Testis (tissue), 2 donors: ENCODE measurements at regions not wholly inside any gene's neighbourhood (a gene's known extent, or its start where the extent isn't known, plus 50 kb on each side); places are given as distances from the start of the nearest gene placed in this dataset.

Experiments
- DNase-seq: peaks from one replicate; pipeline ENCODE4 v3.0.0-alpha.2; 2019
- H3K27ac ChIP-seq, 2 donors: fragments of 200-600 bp; sonication (generic); one replicate each; pipeline ENCODE4 v1.5.1; 2019
- H3K27me3 ChIP-seq: fragments of 200-600 bp; sonication (generic); one replicate; pipeline ENCODE4 v1.5.1; 2019
- H3K36me3 ChIP-seq: fragments of 200-600 bp; sonication (generic); one replicate; pipeline ENCODE4 v1.5.1; 2017; ENCODE audit warnings: low read depth; ENCODE audit errors: missing control alignments
- H3K4me1 ChIP-seq: fragments of 200-600 bp; sonication (generic); one replicate; pipeline ENCODE4 v1.5.1; 2019
- H3K4me3 ChIP-seq, 2 donors: fragments of 200-600 bp; sonication (generic); one replicate each; pipeline ENCODE4 v1.5.1; 2017 to 2019
- H3K9me3 ChIP-seq: fragments of 200-600 bp; sonication (generic); one replicate; pipeline ENCODE4 v1.5.1; 2017
- CTCF ChIP-seq, 3 experiments: fragments of 450-650 bp in 2 of 3; fragments of 200-600 bp in 1 of 3; sonication (generic) in 1 of 3; IDR thresholded peaks; one replicate each; pipeline ENCODE4 v1.5.1; 2016 to 2019; ENCODE audit warnings: antibody characterized with exemption in 3 of 3, mild to moderate bottlenecking in 2 of 3, moderate library complexity in 1 of 3
- POLR2A ChIP-seq: fragments of 450-650 bp; IDR thresholded peaks from one replicate; pipeline ENCODE4 v1.6.1; 2017; ENCODE audit warnings: antibody characterized with exemption, mild to moderate bottlenecking, moderate library complexity
- WGBS, 2 donors: methylation state at CpG; one replicate each; pipeline ENCODE4 v1.1.5; 2018; 5-methylcytosine and 5-hydroxymethylcytosine counted together
- intact Hi-C: fragments of 100-400 bp; cut with DNase I; formaldehyde crosslinking; loops from one replicate; pipeline ENCODE4 v1.15.1; 2023; ENCODE audit warnings: low total_unique reads
- small RNA-seq, 2 donors: library from RNA; depleted of rRNA; stranded (forward); fragments of <200 nt; gene quantifications; one replicate each; pipeline ENCODE3, GENCODE V24; 2016

- Histone ChIP-seq H3K27ac (no peak overlapping the region), H3K4me3 (no peak overlapping the region), H3K9me3 (no peaks in the 10 kb centered on the region), H3K27me3 (no peaks in the 10 kb centered on the region), H3K36me3 (no peaks in the 10 kb centered on the region), H3K4me1 (no peaks in the 10 kb centered on the region)
- intact Hi-C loops: no loop called here
- no peak for DNase-seq
- TF ChIP-seq POLR2A (no peak), CTCF (IDR thresholded peaks at IDR 0.05) (no peak)
- 87% methylated on average over 5 of the region's 7 CpGs; no CpG with 5 or more reads in 1 of the 2 donors for WGBS, 2 donors
These were observed 64.3 kb upstream of the MAGEB16 start for GRCh38 chrX:35733879-35734278.

GRCh38 chrX:35741142-35741541 lies 57.0 kb upstream of the MAGEB16 start:
- DNase-seq: no peak
- WGBS, 2 donors: 80 to 100% methylated on average over 1 of the region's 1 CpG
- no peaks in the 10 kb centered on the region for H3K36me3 ChIP-seq
- H3K4me1 ChIP-seq: no peaks in the 10 kb centered on the region
- no peaks in the 10 kb centered on the region for H3K27me3 ChIP-seq
- no peak for TF ChIP-seq CTCF (IDR thresholded peaks at IDR 0.05)
- TF ChIP-seq POLR2A: no peak
- no peaks in the 10 kb centered on the region for H3K9me3 ChIP-seq
- H3K27ac ChIP-seq: no peak overlapping the region
- intact Hi-C loops: no loop called here
- no peak overlapping the region for H3K4me3 ChIP-seq

GRCh38 chrX:35743331-35743730 lies 54.8 kb upstream of the MAGEB16 start:
- no peaks in the 10 kb centered on the region for H3K9me3 ChIP-seq
- intact Hi-C loops: no loop called here
- 43 to 58% methylated on average over 2 of the region's 2 CpGs for WGBS, 2 donors
- no peak overlapping the region for H3K4me3 ChIP-seq
- no peaks in the 10 kb centered on the region for H3K4me1 ChIP-seq
- no peaks in the 10 kb centered on the region for H3K36me3 ChIP-seq
- DNase-seq: no peak
- no peaks in the 10 kb centered on the region for H3K27me3 ChIP-seq
- no peak overlapping the region for H3K27ac ChIP-seq
- TF ChIP-seq CTCF (IDR thresholded peaks at IDR 0.05) (no peak), POLR2A (no peak)

Small RNAs in the stretch of these regions (small RNA-seq; reads per million reads assigned to genes)
- gene RNU6-1087P: 0 reads per million in 2 donors
